ENCODE measurements at regions not wholly inside any gene's neighbourhood (a gene's known extent, or its start where the extent isn't known, plus 50 kb on each side); places are given as distances from the start of the nearest gene placed in this dataset.

GRCh38 chrX:3428792-3429191, 82.3 kb upstream of the MXRA5 start:
- intact Hi-C loops (cut with micrococcal nuclease; ENCODE audit: unreplicated experiment) (no loop called here), in situ Hi-C loops (cut with HindIII; ENCODE audit: low pct_unique_long_range_greater_than_20kb, low sequenced_read_pairs) (no loop called here)
- ChIA-PET POLR2A (no interaction called here), CTCF (no interaction called here)
- Histone ChIP-seq H3K4me1 (ENCODE audit: control insufficient read depth, insufficient read depth, low read length) (no peaks in the 10 kb centered on the region), H3K9me3 (ENCODE audit: control insufficient read depth, insufficient read depth, low read depth, low read length) (no peaks in the 10 kb centered on the region), H3K27me3 (ENCODE audit: control insufficient read depth, insufficient read depth, low read length) (no peaks in the 10 kb centered on the region), H3K36me3 (ENCODE audit: control insufficient read depth, insufficient read depth, low read length) (no peaks in the 10 kb centered on the region), H3K27ac (ENCODE audit: low read length) (no peak overlapping the region), H3K4me3 (ENCODE audit: low read depth in 2 of 2, low read length in 2 of 2) (no peak overlapping the region)
- DNase-seq (ENCODE audit: low read depth, low spot score) (no peak), ATAC-seq (no peak)
- TF ChIP-seq CTCF (IDR thresholded peaks at IDR 0.05) (no peak), REST (IDR thresholded peaks at IDR 0.05; ENCODE audit: insufficient read depth in 1 of 2, low read depth in 2 of 2, low read length in 1 of 2) (no peak), TCF7L2 (IDR thresholded peaks at IDR 0.05; ENCODE audit: low read depth, low read length) (no peak), POLR2AphosphoS5 (IDR thresholded peaks at IDR 0.05; ENCODE audit: low read depth, low read length) (no peak), SIN3A (IDR thresholded peaks at IDR 0.05; ENCODE audit: borderline replicate concordance, insufficient read depth, low read depth, low read length) (no peak)
- no TSS peak for BruUV-seq (replicated peaks)

GRCh38 chrX:3426552-3426951, 80.1 kb upstream of the MXRA5 start:
- POLR2A ChIA-PET = no interaction called here
- Histone ChIP-seq H3K4me3 (ENCODE audit: low read depth in 2 of 2, low read length in 2 of 2) (no peak overlapping the region), H3K27me3 (ENCODE audit: control insufficient read depth, insufficient read depth, low read length) (no peaks in the 10 kb centered on the region), H3K4me1 (ENCODE audit: control insufficient read depth, insufficient read depth, low read length) (no peaks in the 10 kb centered on the region), H3K27ac (ENCODE audit: low read length) (no peak overlapping the region), H3K36me3 (ENCODE audit: control insufficient read depth, insufficient read depth, low read length) (no peaks in the 10 kb centered on the region), H3K9me3 (ENCODE audit: control insufficient read depth, insufficient read depth, low read depth, low read length) (no peaks in the 10 kb centered on the region)
- intact Hi-C loops (cut with micrococcal nuclease; ENCODE audit: unreplicated experiment) (no loop called here), in situ Hi-C loops (cut with HindIII; ENCODE audit: low pct_unique_long_range_greater_than_20kb, low sequenced_read_pairs) (no loop called here)
- TF ChIP-seq POLR2AphosphoS5 (IDR thresholded peaks at IDR 0.05; ENCODE audit: low read depth, low read length) (no peak), CTCF (IDR thresholded peaks at IDR 0.05) (no peak), TCF7L2 (IDR thresholded peaks at IDR 0.05; ENCODE audit: low read depth, low read length) (no peak), REST (IDR thresholded peaks at IDR 0.05; ENCODE audit: insufficient read depth in 1 of 2, low read depth in 2 of 2, low read length in 1 of 2) (no peak), SIN3A (IDR thresholded peaks at IDR 0.05; ENCODE audit: borderline replicate concordance, insufficient read depth, low read depth, low read length) (no peak)
- CTCF ChIA-PET = no interaction called here
- ATAC-seq (no peak), DNase-seq (ENCODE audit: low read depth, low spot score) (no peak)
- no TSS peak for BruUV-seq (replicated peaks)

Data from Panc1 (cell line).